H9 (cell line): ENCODE measurements at regions not wholly inside any gene's neighbourhood (a gene's known extent, or its start where the extent isn't known, plus 50 kb on each side); places are given as distances from the start of the nearest gene placed in this dataset.

Experiments
- DNase-seq: peaks from one replicate; pipeline ENCODE4 v3.0.0-alpha.2; 2017
- H2AFZ ChIP-seq: one replicate; pipeline ENCODE4 v1.6.1; 2013; ENCODE audit warnings: mild to moderate bottlenecking, low read length, control low read depth, moderate library complexity
- H2AK5ac ChIP-seq: 2 replicates; pipeline ENCODE4 v1.6.1; 2013; ENCODE audit warnings: low read length, control low read depth, mixed read lengths; ENCODE audit not compliant: insufficient read length
- H2BK120ac ChIP-seq: one replicate; pipeline ENCODE4 v1.6.1; 2013; ENCODE audit warnings: low read depth, mild to moderate bottlenecking, low read length, control low read depth, inconsistent platforms; ENCODE audit not compliant: poor library complexity, severe bottlenecking
- H2BK12ac ChIP-seq: 2 replicates; pipeline ENCODE4 v1.6.1; 2013; ENCODE audit warnings: low read length, control low read depth, mixed read lengths, low read depth; ENCODE audit not compliant: insufficient read length
- H2BK15ac ChIP-seq: 2 replicates; pipeline ENCODE4 v1.6.1; 2013; ENCODE audit warnings: low read depth, low read length, control low read depth
- H2BK20ac ChIP-seq: one replicate; pipeline ENCODE4 v1.6.1; 2013; ENCODE audit warnings: low read depth, mild to moderate bottlenecking, low read length, control low read depth, inconsistent platforms; ENCODE audit not compliant: poor library complexity, severe bottlenecking
- H2BK5ac ChIP-seq: 2 replicates; pipeline ENCODE4 v1.6.1; 2013; ENCODE audit warnings: low read length, control low read depth, mixed read lengths; ENCODE audit not compliant: insufficient read length
- H3K14ac ChIP-seq: 2 replicates; pipeline ENCODE4 v1.6.1; 2013; ENCODE audit warnings: low read length, control low read depth; ENCODE audit not compliant: insufficient read depth
- H3K18ac ChIP-seq: 2 replicates; pipeline ENCODE4 v1.6.1; 2013; ENCODE audit warnings: low read depth, mild to moderate bottlenecking, mixed read lengths, low read length, control low read depth; ENCODE audit not compliant: insufficient read length
- H3K23ac ChIP-seq: 2 replicates; pipeline ENCODE4 v1.6.1; 2013; ENCODE audit warnings: low read length, control low read depth, mixed read lengths, low read depth; ENCODE audit not compliant: insufficient read length
- H3K23me2 ChIP-seq: 2 replicates; pipeline ENCODE4 v1.6.1; 2013; ENCODE audit warnings: low read depth, mild to moderate bottlenecking, mixed read lengths, low read length, control low read depth; ENCODE audit not compliant: insufficient read length, poor library complexity, severe bottlenecking
- H3K27ac ChIP-seq: 2 replicates; pipeline ENCODE4 v1.5.1; 2013; ENCODE audit warnings: low read length, control low read depth, mixed read lengths, low read depth; ENCODE audit not compliant: insufficient read length
- H3K27me3 ChIP-seq: 2 replicates; pipeline ENCODE4 v1.6.1; 2013; ENCODE audit warnings: low read length, control low read depth, inconsistent platforms; ENCODE audit not compliant: insufficient read depth
- H3K4ac ChIP-seq: 2 replicates; pipeline ENCODE4 v1.6.1; 2013; ENCODE audit warnings: low read depth, mild to moderate bottlenecking, control low read depth, inconsistent platforms, low read length, moderate library complexity
- H3K4me1 ChIP-seq: 2 replicates; pipeline ENCODE4 v1.6.1; 2013; ENCODE audit warnings: low read length, control low read depth, inconsistent platforms; ENCODE audit not compliant: insufficient read depth
- H3K4me2 ChIP-seq: 2 replicates; pipeline ENCODE4 v1.6.1; 2013; ENCODE audit warnings: low read length, control low read depth, mixed read lengths; ENCODE audit not compliant: insufficient read length, insufficient read depth
- H3K56ac ChIP-seq: 2 replicates; pipeline ENCODE4 v1.6.1; 2013; ENCODE audit warnings: low read depth, mild to moderate bottlenecking, mixed read lengths, low read length, control low read depth; ENCODE audit not compliant: insufficient read length
- H3K79me1 ChIP-seq: 2 replicates; pipeline ENCODE4 v1.6.1; 2013; ENCODE audit warnings: low read depth, mild to moderate bottlenecking, moderate library complexity, low read length, control low read depth, inconsistent platforms; ENCODE audit not compliant: insufficient read depth, poor library complexity, severe bottlenecking
- H3K79me2 ChIP-seq: 2 replicates; pipeline ENCODE4 v1.6.1; 2013; ENCODE audit warnings: low read length, control low read depth, inconsistent platforms; ENCODE audit not compliant: insufficient read depth
- H3K9ac ChIP-seq: 2 replicates; pipeline ENCODE4 v1.6.1; 2013; ENCODE audit warnings: low read length, control low read depth, mixed read lengths; ENCODE audit not compliant: insufficient read length; ENCODE audit errors: extremely low read depth
- H3K9me3 ChIP-seq: one replicate; pipeline ENCODE4 v1.6.1; 2013; ENCODE audit warnings: low read depth, low read length, inconsistent platforms; ENCODE audit not compliant: control insufficient read depth
- H3T11ph ChIP-seq: one replicate; pipeline ENCODE4 v1.6.1; 2013; ENCODE audit warnings: mild to moderate bottlenecking, low read length, control low read depth, inconsistent platforms
- H4K20me1 ChIP-seq: one replicate; pipeline ENCODE4 v1.6.1; 2013; ENCODE audit not compliant: control insufficient read depth, insufficient read length, insufficient read depth
- H4K5ac ChIP-seq: 2 replicates; pipeline ENCODE4 v1.6.1; 2013; ENCODE audit warnings: low read depth, mild to moderate bottlenecking, mixed read lengths, low read length, control low read depth; ENCODE audit not compliant: insufficient read length
- H4K8ac ChIP-seq: replicated peaks from 2 replicates; pipeline ENCODE4 v1.6.1; 2013; ENCODE audit warnings: low read length, control low read depth, mixed read lengths, low read depth; ENCODE audit not compliant: insufficient read length
- H4K91ac ChIP-seq: 2 replicates; pipeline ENCODE4 v1.6.1; 2013; ENCODE audit warnings: low read depth, mild to moderate bottlenecking, moderate library complexity, mixed read lengths, low read length, control low read depth; ENCODE audit not compliant: insufficient read length
- H3K27ac Mint-ChIP-seq, 3 experiments: 2 replicates in 2 of 3; 3 replicates in 1 of 3; pipeline ENCODE4 v1.8.0; 2020 to 2021; ENCODE audit warnings: mixed read lengths in 3 of 3, mild to moderate bottlenecking in 1 of 3, moderate library complexity in 1 of 3
- H3K27me3 Mint-ChIP-seq: 2 replicates; pipeline ENCODE4 v1.8.0; 2021; ENCODE audit warnings: low read depth, mild to moderate bottlenecking, moderate library complexity, mixed read lengths
- H3K36me3 Mint-ChIP-seq, 3 experiments: 2 replicates in 2 of 3; 3 replicates in 1 of 3; pipeline ENCODE4 v1.8.0; 2020 to 2021; ENCODE audit warnings: low read depth in 3 of 3, mixed read lengths in 3 of 3; ENCODE audit not compliant: insufficient read depth in 1 of 3
- H3K4me1 Mint-ChIP-seq, 2 experiments: 2 replicates each; pipeline ENCODE4 v1.8.0; 2020; ENCODE audit warnings: mixed read lengths in 2 of 2
- H3K4me3 Mint-ChIP-seq, 2 experiments: 2 replicates in 1 of 2; 3 replicates in 1 of 2; pipeline ENCODE4 v1.8.0; 2020 to 2021; ENCODE audit warnings: mild to moderate bottlenecking in 2 of 2, mixed read lengths in 2 of 2, moderate library complexity in 1 of 2
- H3K9me3 Mint-ChIP-seq, 2 experiments: 2 replicates in 1 of 2; 3 replicates in 1 of 2; pipeline ENCODE4 v1.8.0; 2020; ENCODE audit warnings: mild to moderate bottlenecking in 2 of 2, mixed read lengths in 2 of 2, moderate library complexity in 1 of 2
- CTCF ChIP-seq: fragments of 200-600 bp; sonication (generic); conservative IDR thresholded peaks from 3 replicates; pipeline ENCODE4 v1.8.0; 2021; ENCODE audit warnings: antibody characterized with exemption, mild to moderate bottlenecking
- WGBS: extraction: QIAGEN DNeasy Blood & Tissue Kit; methylation state at CpG from one replicate; pipeline ENCODE4 v1.1.7; 2013; ENCODE audit warnings: missing lambda C conversion rate, low lambda C conversion rate, mixed read lengths; ENCODE audit not compliant: insufficient read length; ENCODE audit errors: extremely low coverage; 5-methylcytosine and 5-hydroxymethylcytosine counted together

GRCh38 chr4:128649575-128650205 lies 159.8 kb upstream of the JADE1 start:
- no peak overlapping the region for H3K14ac ChIP-seq
- Mint-ChIP-seq H3K4me1 (peaks cover 32 to 44% of the 10 kb centered on the region in 2 experiments), H3K36me3 (peaks cover 5 to 19% (median 13%) of the 10 kb centered on the region in 3 experiments), H3K9me3 (peaks cover 5 to 7% of the 10 kb centered on the region in 2 experiments), H3K27ac (peak overlapping the region in 1 of 3 experiments; percentile 68; a peak in 1 of 7 replicates), H3K4me3 (no peak overlapping the region), H3K27me3 (no peaks in the 10 kb centered on the region; the same call in 1 of the 2 replicates)
- H4K5ac ChIP-seq, result no peak overlapping the region
- H3K27me3 ChIP-seq, result no peaks in the 10 kb centered on the region
- H2BK15ac ChIP-seq, result no peak overlapping the region
- no peaks in the 10 kb centered on the region for H3K79me2 ChIP-seq
- no peak overlapping the region for H3K4ac ChIP-seq
- no peak overlapping the region for H4K91ac ChIP-seq
- H3K23ac ChIP-seq, result no peak overlapping the region
- H3K9ac ChIP-seq, result no peak overlapping the region
- no peak overlapping the region for H2BK20ac ChIP-seq
- no peak overlapping the region for H2BK5ac ChIP-seq
- H3K4me1 ChIP-seq, result peaks cover 6% of the 10 kb centered on the region; the same call in 1 of the 2 replicates
- no peak for TF ChIP-seq CTCF
- H3K18ac ChIP-seq, result no peak overlapping the region
- WGBS, result no CpG with 5 or more reads among the region's 1 CpG
- no peak overlapping the region for H2AFZ ChIP-seq
- H3K9me3 ChIP-seq, result peaks cover 3% of the 10 kb centered on the region
- H3K23me2 ChIP-seq, result no peaks in the 10 kb centered on the region
- DNase-seq, result no peak
- no peaks in the 10 kb centered on the region for H4K20me1 ChIP-seq
- no peak overlapping the region for H3K4me2 ChIP-seq
- H3K56ac ChIP-seq, result no peak overlapping the region
- H3K79me1 ChIP-seq, result no peaks in the 10 kb centered on the region
- H2BK12ac ChIP-seq, result no peak overlapping the region
- no peak overlapping the region for H2BK120ac ChIP-seq
- no peak overlapping the region for H3K27ac ChIP-seq
- no peak overlapping the region for H4K8ac ChIP-seq
- no peak overlapping the region for H2AK5ac ChIP-seq
- no peak overlapping the region for H3T11ph ChIP-seq
